Motor neuron (in vitro differentiated cells): ENCODE measurements at regions not wholly inside any gene's neighbourhood (a gene's known extent, or its start where the extent isn't known, plus 50 kb on each side); places are given as distances from the start of the nearest gene placed in this dataset.
A peak's percentile ranks its signal among the peaks of the same experiment; 100 is the strongest.

Experiments used
- ATAC-seq, 8 experiments: fragments of 200-7000 bp; cut with Tn5 transposase; replicated peaks in 6 of 8; 2 replicates each; pipeline ENCODE4 v1.8.0; 2021; ENCODE audit warnings: mild to moderate bottlenecking in 8 of 8, moderate library complexity in 8 of 8
- H3K27ac ChIP-seq, 2 donors: fragments of 250-450 bp; sonication (Bioruptor Pico); 2 replicates each; pipeline ENCODE4 v1.9.0; 2021; ENCODE audit warnings: antibody characterized with exemption in 2 of 2, mild to moderate bottlenecking in 2 of 2, moderate library complexity in 1 of 2
- H3K4me1 ChIP-seq, 2 donors: fragments of 250-450 bp; sonication (Bioruptor Pico); replicated peaks in 1 of 2; 2 replicates each; pipeline ENCODE4 v1.6.1; 2021; ENCODE audit warnings: antibody characterized with exemption in 2 of 2, mild to moderate bottlenecking in 2 of 2, moderate library complexity in 1 of 2
- H3K4me3 ChIP-seq, 5 donors: fragments of 250-450 bp; sonication (Bioruptor Pico); 2 replicates each; pipeline ENCODE4 v1.9.0; 2021; ENCODE audit warnings: antibody characterized with exemption in 5 of 5, mild to moderate bottlenecking in 5 of 5, moderate library complexity in 4 of 5
- WGBS, 10 experiments: fragments of 450-650 bp; shearing (Covaris generic); methylation state at CpG; one replicate each; pipeline ENCODE4 v1.0.0; 2022; 5-methylcytosine and 5-hydroxymethylcytosine counted together
- in situ Hi-C, 9 experiments: fragments of 400-800 bp; cut with MboI; loops; one replicate each; pipeline ENCODE4 v1.15.0; 2021; ENCODE audit warnings: low sequenced_read_pairs in 9 of 9, low pct_unique_long_range_greater_than_20kb in 2 of 9; ENCODE audit not compliant: unreplicated experiment in 9 of 9

GRCh38 chr16:79485020-79485419 is 115.5 kb downstream of the MAF start:
- in situ Hi-C loops: no loop called here
- 0 to 100% (median 95%) methylated on average over 1 to 3 of the region's 3 CpGs; no CpG with 5 or more reads in 1 of the 10 experiments for WGBS, 10 experiments
- H3K4me3 ChIP-seq: no peak overlapping the region
- no peak for ATAC-seq
- H3K4me1 ChIP-seq: peaks cover 0 to 3% of the 10 kb centered on the region in 2 donors
- no peak overlapping the region for H3K27ac ChIP-seq

- 40 to 93% (median 80%) methylated on average over 1 to 5 of the region's 7 CpGs; no CpG with 5 or more reads in 4 of the 10 experiments for WGBS, 10 experiments
- Histone ChIP-seq H3K4me1 (no peaks in the 10 kb centered on the region), H3K27ac (no peak overlapping the region), H3K4me3 (no peak overlapping the region)
- ATAC-seq: peak in 1 of 8 experiments; percentile 12
- in situ Hi-C loops: no loop called here
These were observed 116.3 kb downstream of the MAF start for GRCh38 chr16:79484237-79484636.

DNA sequence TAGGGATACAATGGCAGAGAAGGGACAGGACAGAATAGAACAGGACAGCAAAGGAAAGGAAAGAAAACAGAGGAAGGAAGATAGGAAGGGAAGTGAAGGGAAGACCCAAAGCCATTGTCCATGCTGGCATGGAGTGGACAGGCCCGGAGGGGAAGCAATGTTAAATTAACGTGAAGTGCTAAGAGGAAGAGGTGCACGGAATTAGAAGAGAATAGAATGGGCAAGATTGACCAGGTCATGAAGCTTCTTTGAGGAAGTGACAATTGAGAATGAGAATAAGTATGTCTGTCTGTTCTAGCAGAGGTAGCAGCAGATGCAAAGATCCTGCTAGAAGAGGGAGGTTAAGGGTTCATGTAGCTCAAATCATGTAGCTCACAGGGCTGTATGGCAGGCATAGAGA is 117.2 kb downstream of the MAF start:
- H3K27ac ChIP-seq: no peak overlapping the region
- in situ Hi-C loops: no loop called here
- WGBS, 10 experiments: 0 to 100% (median 82%) methylated on average over 1 to 3 of the region's 3 CpGs; no CpG with 5 or more reads in 1 of the 10 experiments
- H3K4me3 ChIP-seq: no peak overlapping the region
- H3K4me1 ChIP-seq: no peaks in the 10 kb centered on the region
- ATAC-seq: no peak

DNA sequence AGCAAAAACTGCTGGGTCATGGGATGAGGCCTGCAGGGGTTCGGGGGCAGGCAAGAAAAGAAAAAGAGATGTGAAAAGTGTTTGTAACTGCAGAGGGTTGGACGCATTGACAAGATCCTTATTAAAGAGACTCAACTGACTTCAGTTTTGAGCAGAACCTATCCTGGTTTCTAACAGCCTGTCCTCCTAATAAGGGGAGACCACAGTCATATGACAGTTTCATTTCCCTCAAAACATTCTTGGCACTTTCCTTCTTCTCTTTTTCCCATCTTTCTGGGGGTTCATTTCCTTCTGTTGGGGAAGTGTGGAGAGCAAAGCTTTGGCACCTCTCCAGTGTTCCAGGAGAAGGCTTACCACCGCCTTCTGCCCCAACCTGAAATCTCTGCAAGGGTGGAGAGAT is 118.5 kb downstream of the MAF start:
- 0 to 100% (median 89%) methylated on average over 1 to 2 of the region's 3 CpGs; no CpG with 5 or more reads in 1 of the 10 experiments for WGBS, 10 experiments
- no peak for ATAC-seq

GRCh38 chr16:79480929-79481328 is 119.6 kb downstream of the MAF start:
- Histone ChIP-seq H3K4me3 (no peak overlapping the region), H3K4me1 (no peaks in the 10 kb centered on the region), H3K27ac (no peak overlapping the region)
- no peak for ATAC-seq
- in situ Hi-C loops: no loop called here
- 0 to 100% (median 86%) methylated on average over 1 to 3 of the region's 3 CpGs; no CpG with 5 or more reads in 3 of the 10 experiments for WGBS, 10 experiments

More for the DNA sequence above, 118.5 kb downstream of the MAF start:
- in situ Hi-C loops: no loop called here
- H3K4me1 ChIP-seq: no peaks in the 10 kb centered on the region
- H3K4me3 ChIP-seq: no peak overlapping the region
- H3K27ac ChIP-seq: no peak overlapping the region

DNA sequence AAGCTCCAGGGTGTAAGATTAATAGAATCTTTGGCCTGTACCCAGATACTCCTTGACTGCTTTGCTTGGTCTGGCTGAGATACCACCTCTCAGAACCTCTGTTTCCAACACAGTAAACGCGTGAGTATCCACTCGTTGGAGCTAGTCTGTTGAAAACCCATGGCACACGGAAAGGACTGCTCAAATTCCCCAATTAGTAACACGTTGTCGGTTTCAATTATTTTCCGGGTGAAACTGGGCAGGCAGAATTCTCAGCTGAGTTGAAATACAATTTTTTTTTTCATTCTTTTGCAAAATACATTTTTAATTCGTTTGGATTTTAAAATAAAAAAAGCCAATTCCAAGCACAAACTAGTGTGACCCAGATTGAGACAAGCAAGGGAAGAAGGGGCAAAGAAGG is 120.5 kb downstream of the MAF start:
- WGBS, 10 experiments: 0 to 84% (median 65%) methylated on average over 1 to 8 of the region's 8 CpGs
- H3K4me1 ChIP-seq: no peaks in the 10 kb centered on the region

GRCh38 chr16:79476580-79476979 is 124.0 kb downstream of the MAF start:
- in situ Hi-C loops: no loop called here
- H3K4me1 ChIP-seq: peaks cover 5 to 23% of the 10 kb centered on the region in 2 donors
- H3K27ac ChIP-seq: no peak overlapping the region
- H3K4me3 ChIP-seq: no peak overlapping the region
- no peak for ATAC-seq
- 0 to 96% (median 66%) methylated on average over 1 to 5 of the region's 5 CpGs; no CpG with 5 or more reads in 3 of the 10 experiments for WGBS, 10 experiments

More for the DNA sequence above, 120.5 kb downstream of the MAF start:
- in situ Hi-C loops: no loop called here
- no peak overlapping the region for H3K4me3 ChIP-seq
- H3K27ac ChIP-seq: no peak overlapping the region
- ATAC-seq: no peak

DNA sequence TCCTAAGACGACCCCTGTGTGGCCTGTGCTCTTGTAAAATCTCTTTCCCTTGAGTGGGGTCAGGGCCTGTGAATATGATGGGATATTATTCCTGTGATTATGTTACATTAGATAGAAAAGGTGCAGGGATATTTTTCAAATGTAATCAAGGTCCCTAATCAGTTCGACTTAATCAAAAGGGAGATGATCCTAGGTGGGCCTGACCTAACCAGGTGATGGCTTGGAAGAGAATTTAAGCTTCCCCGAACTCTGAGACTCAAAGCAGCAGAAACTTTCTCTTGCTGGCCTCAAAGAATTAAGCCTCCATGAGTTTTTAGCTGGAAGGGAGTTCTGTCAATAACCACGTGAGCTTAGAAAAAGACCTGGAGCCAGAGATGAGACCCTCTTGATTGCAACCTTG is 124.7 kb downstream of the MAF start:
- 29 to 100% (median 80%) methylated on average over 1 to 4 of the region's 4 CpGs; no CpG with 5 or more reads in 2 of the 10 experiments for WGBS, 10 experiments
- no peak overlapping the region for H3K4me3 ChIP-seq
- peaks cover 5 to 23% of the 10 kb centered on the region in 2 donors for H3K4me1 ChIP-seq
- in situ Hi-C loops: no loop called here
- no peak for ATAC-seq
- H3K27ac ChIP-seq: no peak overlapping the region

GRCh38 chr16:79473456-79473855 is 127.1 kb downstream of the MAF start:
- WGBS, 10 experiments: 23 to 100% (median 53%) methylated on average over 1 to 6 of the region's 6 CpGs; no CpG with 5 or more reads in 1 of the 10 experiments
- ATAC-seq: peak in 3 of 8 experiments; percentile 40 to 77 (median 44)
- peaks cover 10 to 32% of the 10 kb centered on the region in 2 donors for H3K4me1 ChIP-seq
- H3K27ac ChIP-seq: no peak overlapping the region
- in situ Hi-C loops: no loop called here
- H3K4me3 ChIP-seq: no peak overlapping the region

- in situ Hi-C loops: no loop called here
- WGBS, 10 experiments: 0 to 100% (median 70%) methylated on average over 1 to 3 of the region's 3 CpGs
- no peak for ATAC-seq
- Histone ChIP-seq H3K27ac (no peak overlapping the region), H3K4me3 (no peak overlapping the region), H3K4me1 (peaks cover 15 to 42% of the 10 kb centered on the region in 2 donors)
These were observed 128.1 kb downstream of the MAF start for GRCh38 chr16:79472426-79472825.

DNA sequence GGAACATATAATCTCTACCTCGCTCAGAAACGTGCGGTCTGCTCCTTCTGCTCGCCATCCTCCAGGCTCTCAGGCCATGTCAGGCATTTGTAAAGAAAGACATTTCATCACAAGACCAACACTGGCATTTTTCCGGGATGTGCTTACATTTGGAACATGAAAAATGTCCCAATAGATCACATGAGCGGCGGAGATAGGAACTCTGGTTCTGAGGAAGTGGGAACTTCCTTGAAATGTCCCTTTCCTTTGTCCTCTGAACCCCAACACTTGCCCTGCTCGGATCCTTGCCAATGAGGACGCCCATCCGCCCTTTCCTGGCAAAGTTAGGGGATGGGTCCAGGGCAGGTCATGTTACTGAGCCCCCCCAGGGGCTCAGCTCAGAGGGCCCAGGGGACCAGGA is 130.5 kb downstream of the MAF start:
- ATAC-seq: no peak
- 20 to 93% (median 80%) methylated on average over 1 to 10 of the region's 10 CpGs; no CpG with 5 or more reads in 3 of the 10 experiments for WGBS, 10 experiments

DNA sequence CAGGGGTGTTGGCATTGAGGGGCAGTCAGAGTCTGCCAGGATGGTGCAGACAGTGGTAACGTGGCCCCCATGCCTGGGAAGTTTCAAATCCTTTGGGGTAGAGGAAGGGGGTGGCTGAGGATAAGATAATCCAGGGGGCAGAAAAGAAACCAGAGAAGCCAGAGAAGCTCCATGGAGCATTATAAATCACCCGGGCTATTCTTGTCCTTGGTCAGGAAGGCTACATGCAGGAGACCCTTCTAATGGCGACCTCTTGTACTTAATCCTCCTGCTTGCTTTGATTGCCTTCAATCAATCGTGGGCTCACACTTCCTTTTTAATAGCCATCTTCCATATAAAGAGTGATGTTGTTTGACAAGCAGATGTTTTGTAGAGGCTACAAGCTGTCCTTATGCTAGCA is 131.9 kb downstream of the MAF start:
- in situ Hi-C loops: no loop called here
- Histone ChIP-seq H3K27ac (peak overlapping the region; percentile 13 to 31), H3K4me1 (peaks cover 9 to 32% of the 10 kb centered on the region in 2 donors), H3K4me3 (no peak overlapping the region)
- ATAC-seq: peak in 5 of 8 experiments; percentile 45 to 70 (median 69)
- 10 to 100% (median 57%) methylated on average over 1 to 2 of the region's 4 CpGs; no CpG with 5 or more reads in 3 of the 10 experiments for WGBS, 10 experiments

More for the DNA sequence above, 130.5 kb downstream of the MAF start:
- in situ Hi-C loops: no loop called here
- Histone ChIP-seq H3K27ac (no peak overlapping the region), H3K4me1 (peaks cover 15 to 45% of the 10 kb centered on the region in 2 donors), H3K4me3 (no peak overlapping the region)

- WGBS, 10 experiments: 0 to 73% (median 45%) methylated on average over 2 to 4 of the region's 10 CpGs; no CpG with 5 or more reads in 3 of the 10 experiments
- peak in 5 of 8 experiments; percentile 62 to 86 (median 76) for ATAC-seq
- Histone ChIP-seq H3K4me1 (peaks cover 9 to 27% of the 10 kb centered on the region in 2 donors), H3K27ac (peak overlapping the region; percentile 13 to 31), H3K4me3 (no peak overlapping the region)
- in situ Hi-C loops: no loop called here
These were observed 132.4 kb downstream of the MAF start for GRCh38 chr16:79468121-79468552.

GRCh38 chr16:79466111-79466510 is 134.4 kb downstream of the MAF start:
- ATAC-seq: no peak
- 0 to 86% (median 80%) methylated on average over 1 to 2 of the region's 2 CpGs; no CpG with 5 or more reads in 3 of the 10 experiments for whole genome bisulfite sequencing, 10 experiments
- Histone ChIP-seq H3K27ac (no peak overlapping the region), H3K4me3 (no peak overlapping the region), H3K4me1 (peaks cover 9 to 21% of the 10 kb centered on the region in 2 donors)
- in situ Hi-C loops: no loop called here
